HG03039 (cell line): ENCODE measurements at regions not wholly inside any gene's neighbourhood (a gene's known extent, or its start where the extent isn't known, plus 50 kb on each side); places are given as distances from the start of the nearest gene placed in this dataset.

ENCODE experiments used
- ATAC-seq: cut with Tn5 transposase; IDR thresholded peaks from one replicate; pipeline ENCODE4 v1.9.1; 2021; ENCODE audit warnings: mild to moderate bottlenecking, moderate library complexity; ENCODE audit not compliant: unreplicated experiment

- no peak for ATAC-seq
Measured at GRCh38 chr4:125072269-125072668, 242.5 kb upstream of the FAT4 start.

- no peak for ATAC-seq
Measured at GRCh38 chr4:125070861-125071260, 243.9 kb upstream of the FAT4 start.

- no peak for ATAC-seq
Measured at GRCh38 chr4:125062115-125063050, 252.4 kb upstream of the FAT4 start.

- ATAC-seq = no peak
Measured at GRCh38 chr4:125060376-125060775, 254.4 kb upstream of the FAT4 start.

- no peak for ATAC-seq
Measured at GRCh38 chr4:125049711-125050110, 265.0 kb upstream of the FAT4 start.

GRCh38 chr4:125045311-125045710, 269.4 kb upstream of the FAT4 start:
- ATAC-seq = no peak

GRCh38 chr4:125044886-125045285, 269.9 kb upstream of the FAT4 start:
- ATAC-seq = no peak

GRCh38 chr4:125043486-125043885, 271.3 kb upstream of the FAT4 start:
- ATAC-seq = no peak

- ATAC-seq = no peak
Measured at GRCh38 chr4:125042041-125042440, 272.7 kb upstream of the FAT4 start.

GRCh38 chr4:125041372-125041930, 273.3 kb upstream of the FAT4 start:
- no peak for ATAC-seq

GRCh38 chr4:125039550-125039949, 275.2 kb upstream of the FAT4 start:
- ATAC-seq = no peak

- no peak for ATAC-seq
Measured at GRCh38 chr4:125022855-125023501, 291.8 kb upstream of the FAT4 start.

- ATAC-seq = no peak
Measured at GRCh38 chr4:125021189-125021588, 293.6 kb upstream of the FAT4 start.

GRCh38 chr4:125020089-125021034, 294.4 kb upstream of the FAT4 start:
- ATAC-seq = no peak

GRCh38 chr4:125016892-125017299, 297.9 kb upstream of the FAT4 start:
- no peak for ATAC-seq

- no peak for ATAC-seq
Measured at GRCh38 chr4:125013891-125014290, 300.9 kb upstream of the FAT4 start.

- no peak for ATAC-seq
Measured at GRCh38 chr4:125011646-125012045, 299.1 kb upstream of the ANKRD50 start.

GRCh38 chr4:125010796-125011503, 298.4 kb upstream of the ANKRD50 start:
- ATAC-seq = no peak

GRCh38 chr4:125008676-125009075, 296.1 kb upstream of the ANKRD50 start:
- no peak for ATAC-seq

- no peak for ATAC-seq
Measured at GRCh38 chr4:125004676-125005075, 292.1 kb upstream of the ANKRD50 start.
